PC-3 (cell line): ENCODE measurements at regions not wholly inside any gene's neighbourhood (a gene's known extent, or its start where the extent isn't known, plus 50 kb on each side); places are given as distances from the start of the nearest gene placed in this dataset.

Experiments used
- EZH2 ChIP-seq: fragments of 300-600 bp; sonication (generic); IDR thresholded peaks from one replicate; pipeline ENCODE4 v1.6.1; 2017; ENCODE audit warnings: antibody characterized with exemption, mild to moderate bottlenecking, low read length; ENCODE audit not compliant: unreplicated experiment
- EZH2phosphoT487 ChIP-seq: fragments of 300-600 bp; sonication (generic); IDR thresholded peaks from 2 replicates; pipeline ENCODE4 v1.6.1; 2018; ENCODE audit warnings: mild to moderate bottlenecking, antibody characterized with exemption, low read length, borderline replicate concordance
- TF ChIP-seq, protein P1 (sequence below): fragments of 300-600 bp; sonication (generic); conservative IDR thresholded peaks from 2 replicates; pipeline ENCODE4 v1.5.1; 2017; ENCODE audit warnings: antibody characterized with exemption, low read depth, mild to moderate bottlenecking, low read length

GRCh38 chr16:49130397-49130796, 151.2 kb downstream of the CBLN1 start:
- TF ChIP-seq, protein P1, sequence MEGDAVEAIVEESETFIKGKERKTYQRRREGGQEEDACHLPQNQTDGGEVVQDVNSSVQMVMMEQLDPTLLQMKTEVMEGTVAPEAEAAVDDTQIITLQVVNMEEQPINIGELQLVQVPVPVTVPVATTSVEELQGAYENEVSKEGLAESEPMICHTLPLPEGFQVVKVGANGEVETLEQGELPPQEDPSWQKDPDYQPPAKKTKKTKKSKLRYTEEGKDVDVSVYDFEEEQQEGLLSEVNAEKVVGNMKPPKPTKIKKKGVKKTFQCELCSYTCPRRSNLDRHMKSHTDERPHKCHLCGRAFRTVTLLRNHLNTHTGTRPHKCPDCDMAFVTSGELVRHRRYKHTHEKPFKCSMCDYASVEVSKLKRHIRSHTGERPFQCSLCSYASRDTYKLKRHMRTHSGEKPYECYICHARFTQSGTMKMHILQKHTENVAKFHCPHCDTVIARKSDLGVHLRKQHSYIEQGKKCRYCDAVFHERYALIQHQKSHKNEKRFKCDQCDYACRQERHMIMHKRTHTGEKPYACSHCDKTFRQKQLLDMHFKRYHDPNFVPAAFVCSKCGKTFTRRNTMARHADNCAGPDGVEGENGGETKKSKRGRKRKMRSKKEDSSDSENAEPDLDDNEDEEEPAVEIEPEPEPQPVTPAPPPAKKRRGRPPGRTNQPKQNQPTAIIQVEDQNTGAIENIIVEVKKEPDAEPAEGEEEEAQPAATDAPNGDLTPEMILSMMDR: no peak
- no peak for TF ChIP-seq EZH2phosphoT487
- TF ChIP-seq EZH2: no peak
